ENCODE measurements at regions not wholly inside any gene's neighbourhood (a gene's known extent, or its start where the extent isn't known, plus 50 kb on each side); places are given as distances from the start of the nearest gene placed in this dataset.

DNA sequence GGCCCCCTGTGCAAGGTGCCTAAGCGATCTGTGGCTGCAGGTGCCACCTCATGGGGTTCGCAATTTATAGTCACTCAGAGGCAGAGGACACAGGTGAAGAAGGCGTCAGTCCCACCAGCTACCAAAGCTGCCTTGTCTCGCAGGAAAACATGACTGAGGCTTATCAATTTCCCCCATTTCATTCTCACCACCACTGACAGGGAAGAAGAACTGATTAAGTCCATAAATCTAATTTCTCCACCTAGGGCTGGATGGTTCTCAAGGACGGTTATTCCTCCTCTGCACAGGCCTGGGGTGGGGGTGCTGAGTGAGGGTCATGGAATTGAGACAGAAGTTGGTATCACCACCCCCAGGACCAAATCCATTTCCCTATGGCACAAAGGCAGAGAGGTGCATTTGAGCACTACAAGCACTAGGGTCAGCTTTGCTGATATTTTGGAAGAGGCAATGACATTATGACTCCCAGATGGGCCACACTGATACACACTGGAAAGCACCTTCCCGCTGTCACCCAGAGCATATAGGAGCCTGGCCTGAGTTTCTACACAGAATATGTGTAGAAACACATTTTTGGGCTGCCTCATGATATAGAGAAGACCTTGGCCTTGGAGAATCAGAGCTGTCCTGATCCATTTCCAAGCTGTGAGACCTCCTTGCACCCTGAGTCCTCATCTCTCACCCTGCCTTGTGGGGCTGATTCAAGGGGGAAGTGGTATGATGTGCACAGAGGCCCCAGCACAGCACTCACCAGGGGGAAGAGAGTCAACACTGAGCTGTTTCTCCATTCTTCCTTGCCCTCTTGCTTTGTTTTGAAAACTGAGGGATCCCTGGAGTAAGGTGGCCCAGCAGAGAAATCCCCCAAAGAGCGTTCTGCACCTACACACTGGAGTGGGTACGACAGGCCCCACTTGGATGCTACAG is 59.4 kb downstream of the PITPNM2 start:
- DNase-seq (ENCODE audit: low read depth, low spot score) (no peak), ATAC-seq (no peak)
- Histone ChIP-seq H3K9me2 (ENCODE audit: insufficient read depth) (no peaks in the 10 kb centered on the region), H3K9ac (ENCODE audit: low read length) (no peak overlapping the region), H3K79me2 (ENCODE audit: insufficient read depth, low read length) (no peaks in the 10 kb centered on the region; the same call in 1 of the 2 replicates), H3K4me2 (ENCODE audit: low read length) (0 out of 2 replicates have a peak overlapping the region, but pooled peaks have one; percentile 57), H3K36me3 (ENCODE audit: control insufficient read depth in 1 of 2, insufficient read depth in 2 of 2, low read length in 2 of 2) (no peaks in the 10 kb centered on the region), H2AFZ (ENCODE audit: low read depth, low read length, poor library complexity, severe bottlenecking) (no peak overlapping the region), H3K4me1 (ENCODE audit: control insufficient read depth in 1 of 2, insufficient read depth in 2 of 2, low read length in 2 of 2) (peaks cover 43 to 68% of the 10 kb centered on the region in 2 experiments), H3K27me3 (ENCODE audit: insufficient read depth, low read length) (no peaks in the 10 kb centered on the region), H3K27ac (ENCODE audit: low read depth, low read length) (no peak overlapping the region), H3K9me3 (ENCODE audit: control insufficient read depth in 1 of 2, insufficient read depth in 1 of 2, low read depth in 1 of 2, low read length in 2 of 2) (no peaks in the 10 kb centered on the region; a peak in 1 of 4 replicates), H3K4me3 (replicated peaks in 1 of 2; ENCODE audit: low read depth in 1 of 2, low read length in 2 of 2) (no peak overlapping the region), H4K20me1 (ENCODE audit: insufficient read depth) (no peaks in the 10 kb centered on the region)
- TF ChIP-seq SIN3A (IDR thresholded peaks at IDR 0.05; ENCODE audit: low read depth) (no peak), EZH2phosphoT487 (IDR thresholded peaks at IDR 0.05; ENCODE audit: borderline replicate concordance) (no peak), CEBPB (IDR thresholded peaks at IDR 0.05; ENCODE audit: low read depth) (no peak), FOSL1 (IDR thresholded peaks at IDR 0.05; ENCODE audit: low read depth) (no peak)
- POLR2A ChIA-PET: no interaction called here
- no TSS peak for BruUV-seq (replicated peaks)
- RAD21 ChIA-PET (ENCODE audit: low non-redundant PET in 1 of 2, low total read pairs in 2 of 2, uncharacterized antibody in 2 of 2, unreplicated experiment in 2 of 2): no interaction called here
- CTCF ChIA-PET: no interaction called here
- intact Hi-C loops (cut with micrococcal nuclease): no loop called here

DNA sequence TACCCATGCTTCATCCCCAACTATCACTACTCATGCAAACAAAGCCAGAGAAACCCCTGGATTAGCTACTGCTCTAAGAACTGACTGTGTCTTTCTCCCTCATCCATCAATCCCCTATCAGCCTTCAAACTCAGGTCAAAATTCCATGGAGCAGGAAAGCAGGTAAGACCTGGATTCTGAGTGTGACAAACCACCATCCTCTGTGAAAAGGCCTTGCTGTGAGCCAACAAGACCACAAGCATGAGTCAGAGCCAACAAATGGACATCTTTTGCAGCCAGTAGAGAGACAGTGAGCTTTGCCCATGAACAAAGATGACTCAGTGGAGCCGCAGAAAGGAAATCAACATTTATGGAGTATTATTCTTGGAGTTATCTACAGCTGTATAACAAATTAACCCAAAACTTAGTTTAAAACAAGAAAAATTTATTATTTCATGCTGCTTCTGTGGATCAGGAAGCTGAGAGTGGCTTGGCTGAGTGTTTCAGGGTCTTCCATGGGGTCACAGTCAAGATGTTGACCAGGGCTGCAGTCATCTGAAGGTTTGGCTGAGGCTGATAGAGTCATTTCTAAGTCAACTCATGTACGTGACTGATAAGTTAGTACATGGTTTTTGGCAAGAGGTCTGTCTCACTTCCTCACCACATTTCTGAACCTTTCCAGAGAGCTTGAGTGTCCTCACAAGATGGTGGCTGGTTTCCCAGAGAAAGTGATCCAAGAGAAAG is 61.1 kb downstream of the PITPNM2 start:
- CTCF ChIA-PET: interaction anchor here (0.8 to 1.4 kb wide), 2 partner anchors 37 to 39 kb away, joined by 3 read pairs; no protein-coding TSS in a partner anchor
- H3K4me1 ChIP-seq (ENCODE audit: control insufficient read depth in 1 of 2, insufficient read depth in 2 of 2, low read length in 2 of 2): peaks cover 43 to 71% of the 10 kb centered on the region in 2 experiments
- BruUV-seq (replicated peaks): no TSS peak
- H3K79me2 ChIP-seq (ENCODE audit: insufficient read depth, low read length): no peaks in the 10 kb centered on the region; the same call in 1 of the 2 replicates
- H3K27me3 ChIP-seq (ENCODE audit: insufficient read depth, low read length): no peaks in the 10 kb centered on the region
- peak overlapping the region in 1 of 2 experiments; percentile 29; a peak in 2 of 4 replicates for H3K4me3 ChIP-seq (replicated peaks in 1 of 2; ENCODE audit: low read depth in 1 of 2, low read length in 2 of 2)
- intact Hi-C loops (cut with micrococcal nuclease): no loop called here
- RAD21 ChIA-PET (ENCODE audit: low non-redundant PET in 1 of 2, low total read pairs in 2 of 2, uncharacterized antibody in 2 of 2, unreplicated experiment in 2 of 2): no interaction called here
- no peaks in the 10 kb centered on the region for H3K9me2 ChIP-seq (ENCODE audit: insufficient read depth)
- peak; percentile 90 for DNase-seq (ENCODE audit: low read depth, low spot score)
- no peaks in the 10 kb centered on the region; a peak in 1 of 4 replicates for H3K9me3 ChIP-seq (ENCODE audit: control insufficient read depth in 1 of 2, insufficient read depth in 1 of 2, low read depth in 1 of 2, low read length in 2 of 2)
- H3K36me3 ChIP-seq (ENCODE audit: control insufficient read depth in 1 of 2, insufficient read depth in 2 of 2, low read length in 2 of 2): no peaks in the 10 kb centered on the region
- H3K4me2 ChIP-seq (ENCODE audit: low read length): peak overlapping the region; percentile 57
- peak; percentile 78 for ATAC-seq
- H4K20me1 ChIP-seq (ENCODE audit: insufficient read depth): no peaks in the 10 kb centered on the region
- no peak overlapping the region for H2AFZ ChIP-seq (ENCODE audit: low read depth, low read length, poor library complexity, severe bottlenecking)
- H3K9ac ChIP-seq (ENCODE audit: low read length): 0 out of 2 replicates have a peak overlapping the region, but pooled peaks have one; percentile 12
- POLR2A ChIA-PET: interaction anchor here (1.5 kb wide), 1 partner anchor 143 kb away, joined by 6 read pairs; the partner anchor contains the start of genes MPHOSPH9 and MTRFR
- H3K27ac ChIP-seq (ENCODE audit: low read depth, low read length): peak overlapping the region; percentile 61
- TF ChIP-seq SIN3A (IDR thresholded peaks at IDR 0.05; ENCODE audit: low read depth): no peak
- no peak for TF ChIP-seq EZH2phosphoT487 (IDR thresholded peaks at IDR 0.05; ENCODE audit: borderline replicate concordance)
- peak; percentile 96 for TF ChIP-seq JUND (IDR thresholded peaks at IDR 0.05)
- TF ChIP-seq YY1 (IDR thresholded peaks at IDR 0.05; ENCODE audit: extremely low read depth, insufficient replicate concordance, low read depth, low read length): peak; percentile 84
- TF ChIP-seq ELF1 (IDR thresholded peaks at IDR 0.05; ENCODE audit: borderline replicate concordance, low read depth): no peak
- peak; percentile 92 for TF ChIP-seq FOSL1 (IDR thresholded peaks at IDR 0.05; ENCODE audit: low read depth)
- peak; percentile 93 for TF ChIP-seq SP1 (IDR thresholded peaks at IDR 0.05; ENCODE audit: low read depth)
- TF ChIP-seq CBX3 (IDR thresholded peaks at IDR 0.05; ENCODE audit: low read depth): peak; percentile 70
- no peak for TF ChIP-seq EZH2 (IDR thresholded peaks at IDR 0.05)
- TF ChIP-seq ATF3 (IDR thresholded peaks at IDR 0.05): no peak
- no peak for TF ChIP-seq ZFX (IDR thresholded peaks at IDR 0.05)
- peak; percentile 68 for TF ChIP-seq POLR2AphosphoS5 (IDR thresholded peaks at IDR 0.05; ENCODE audit: low read depth, low read length)
- TF ChIP-seq, protein P1, sequence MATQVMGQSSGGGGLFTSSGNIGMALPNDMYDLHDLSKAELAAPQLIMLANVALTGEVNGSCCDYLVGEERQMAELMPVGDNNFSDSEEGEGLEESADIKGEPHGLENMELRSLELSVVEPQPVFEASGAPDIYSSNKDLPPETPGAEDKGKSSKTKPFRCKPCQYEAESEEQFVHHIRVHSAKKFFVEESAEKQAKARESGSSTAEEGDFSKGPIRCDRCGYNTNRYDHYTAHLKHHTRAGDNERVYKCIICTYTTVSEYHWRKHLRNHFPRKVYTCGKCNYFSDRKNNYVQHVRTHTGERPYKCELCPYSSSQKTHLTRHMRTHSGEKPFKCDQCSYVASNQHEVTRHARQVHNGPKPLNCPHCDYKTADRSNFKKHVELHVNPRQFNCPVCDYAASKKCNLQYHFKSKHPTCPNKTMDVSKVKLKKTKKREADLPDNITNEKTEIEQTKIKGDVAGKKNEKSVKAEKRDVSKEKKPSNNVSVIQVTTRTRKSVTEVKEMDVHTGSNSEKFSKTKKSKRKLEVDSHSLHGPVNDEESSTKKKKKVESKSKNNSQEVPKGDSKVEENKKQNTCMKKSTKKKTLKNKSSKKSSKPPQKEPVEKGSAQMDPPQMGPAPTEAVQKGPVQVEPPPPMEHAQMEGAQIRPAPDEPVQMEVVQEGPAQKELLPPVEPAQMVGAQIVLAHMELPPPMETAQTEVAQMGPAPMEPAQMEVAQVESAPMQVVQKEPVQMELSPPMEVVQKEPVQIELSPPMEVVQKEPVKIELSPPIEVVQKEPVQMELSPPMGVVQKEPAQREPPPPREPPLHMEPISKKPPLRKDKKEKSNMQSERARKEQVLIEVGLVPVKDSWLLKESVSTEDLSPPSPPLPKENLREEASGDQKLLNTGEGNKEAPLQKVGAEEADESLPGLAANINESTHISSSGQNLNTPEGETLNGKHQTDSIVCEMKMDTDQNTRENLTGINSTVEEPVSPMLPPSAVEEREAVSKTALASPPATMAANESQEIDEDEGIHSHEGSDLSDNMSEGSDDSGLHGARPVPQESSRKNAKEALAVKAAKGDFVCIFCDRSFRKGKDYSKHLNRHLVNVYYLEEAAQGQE (IDR thresholded peaks at IDR 0.05; ENCODE audit: low read depth): no peak

Measured in HCT116 (cell line).